ENCODE measurements at regions not wholly inside any gene's neighbourhood (a gene's known extent, or its start where the extent isn't known, plus 50 kb on each side); places are given as distances from the start of the nearest gene placed in this dataset.

- TF ChIP-seq, protein P1, sequence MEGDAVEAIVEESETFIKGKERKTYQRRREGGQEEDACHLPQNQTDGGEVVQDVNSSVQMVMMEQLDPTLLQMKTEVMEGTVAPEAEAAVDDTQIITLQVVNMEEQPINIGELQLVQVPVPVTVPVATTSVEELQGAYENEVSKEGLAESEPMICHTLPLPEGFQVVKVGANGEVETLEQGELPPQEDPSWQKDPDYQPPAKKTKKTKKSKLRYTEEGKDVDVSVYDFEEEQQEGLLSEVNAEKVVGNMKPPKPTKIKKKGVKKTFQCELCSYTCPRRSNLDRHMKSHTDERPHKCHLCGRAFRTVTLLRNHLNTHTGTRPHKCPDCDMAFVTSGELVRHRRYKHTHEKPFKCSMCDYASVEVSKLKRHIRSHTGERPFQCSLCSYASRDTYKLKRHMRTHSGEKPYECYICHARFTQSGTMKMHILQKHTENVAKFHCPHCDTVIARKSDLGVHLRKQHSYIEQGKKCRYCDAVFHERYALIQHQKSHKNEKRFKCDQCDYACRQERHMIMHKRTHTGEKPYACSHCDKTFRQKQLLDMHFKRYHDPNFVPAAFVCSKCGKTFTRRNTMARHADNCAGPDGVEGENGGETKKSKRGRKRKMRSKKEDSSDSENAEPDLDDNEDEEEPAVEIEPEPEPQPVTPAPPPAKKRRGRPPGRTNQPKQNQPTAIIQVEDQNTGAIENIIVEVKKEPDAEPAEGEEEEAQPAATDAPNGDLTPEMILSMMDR (IDR thresholded peaks at IDR 0.05; ENCODE audit: poor library complexity) = peak; percentile 13
- no peak for TF ChIP-seq EZH2phosphoT487 (IDR thresholded peaks at IDR 0.05; ENCODE audit: low read depth, severe bottlenecking, unreplicated experiment)
- no peak for TF ChIP-seq EZH2 (IDR thresholded peaks at IDR 0.05; ENCODE audit: borderline replicate concordance)
Measured at GRCh38 chr15:62883938-62884479, 158.5 kb upstream of the TPM1 start.
